Fibroblast of mammary gland (primary cell): ENCODE measurements at regions not wholly inside any gene's neighbourhood (a gene's known extent, or its start where the extent isn't known, plus 50 kb on each side); places are given as distances from the start of the nearest gene placed in this dataset.

Experiments
- DNase-seq: peaks from one replicate; pipeline ENCODE4 v3.0.0-alpha.2; 2010; ENCODE audit warnings: low read depth
- H3K4me3 ChIP-seq: 2 replicates; pipeline ENCODE4 v1.5.1; 2011; ENCODE audit warnings: low read depth, mild to moderate bottlenecking, low read length, moderate library complexity; ENCODE audit not compliant: control insufficient read depth
- TF ChIP-seq, protein P1 (sequence below): conservative IDR thresholded peaks from 2 replicates; pipeline ENCODE4 v1.5.1; 2011; ENCODE audit warnings: low read depth, low read length, inconsistent platforms; ENCODE audit not compliant: control insufficient read depth, insufficient read depth

DNA sequence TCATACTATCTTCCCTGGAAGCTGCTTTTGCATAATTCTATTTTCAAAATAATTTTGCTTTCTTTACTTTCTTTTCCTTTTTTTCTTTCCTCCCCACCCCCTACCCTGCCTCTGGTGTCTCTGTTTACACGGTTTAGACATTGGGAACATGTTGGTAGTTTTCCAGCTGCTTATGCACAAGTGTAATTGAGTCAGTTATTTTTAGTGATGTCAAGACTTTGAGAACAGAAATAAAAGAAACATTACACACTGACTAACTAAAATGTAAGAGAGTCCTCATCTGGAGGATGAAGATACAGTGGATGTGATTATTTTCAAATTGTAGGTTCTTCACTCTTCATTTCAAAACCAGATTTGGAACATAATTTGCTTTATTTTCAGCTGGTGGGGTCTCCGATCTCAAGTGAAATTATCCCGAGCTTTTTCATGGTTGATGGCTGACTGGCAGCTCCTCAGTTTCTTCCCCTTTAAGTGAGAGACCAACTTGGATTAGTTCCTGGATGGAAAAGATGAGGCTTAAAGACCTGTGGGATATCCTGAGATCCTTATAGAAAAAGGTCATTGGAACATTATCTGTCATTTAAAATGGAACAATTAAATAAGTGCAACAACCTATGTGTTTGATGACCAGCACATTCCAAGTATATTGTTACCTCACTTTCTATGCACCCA is 154.4 kb upstream of the ZNF462 start:
- no peak overlapping the region for H3K4me3 ChIP-seq
- TF ChIP-seq, protein P1, sequence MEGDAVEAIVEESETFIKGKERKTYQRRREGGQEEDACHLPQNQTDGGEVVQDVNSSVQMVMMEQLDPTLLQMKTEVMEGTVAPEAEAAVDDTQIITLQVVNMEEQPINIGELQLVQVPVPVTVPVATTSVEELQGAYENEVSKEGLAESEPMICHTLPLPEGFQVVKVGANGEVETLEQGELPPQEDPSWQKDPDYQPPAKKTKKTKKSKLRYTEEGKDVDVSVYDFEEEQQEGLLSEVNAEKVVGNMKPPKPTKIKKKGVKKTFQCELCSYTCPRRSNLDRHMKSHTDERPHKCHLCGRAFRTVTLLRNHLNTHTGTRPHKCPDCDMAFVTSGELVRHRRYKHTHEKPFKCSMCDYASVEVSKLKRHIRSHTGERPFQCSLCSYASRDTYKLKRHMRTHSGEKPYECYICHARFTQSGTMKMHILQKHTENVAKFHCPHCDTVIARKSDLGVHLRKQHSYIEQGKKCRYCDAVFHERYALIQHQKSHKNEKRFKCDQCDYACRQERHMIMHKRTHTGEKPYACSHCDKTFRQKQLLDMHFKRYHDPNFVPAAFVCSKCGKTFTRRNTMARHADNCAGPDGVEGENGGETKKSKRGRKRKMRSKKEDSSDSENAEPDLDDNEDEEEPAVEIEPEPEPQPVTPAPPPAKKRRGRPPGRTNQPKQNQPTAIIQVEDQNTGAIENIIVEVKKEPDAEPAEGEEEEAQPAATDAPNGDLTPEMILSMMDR, result no peak
- DNase-seq, result peak; percentile 62

DNA sequence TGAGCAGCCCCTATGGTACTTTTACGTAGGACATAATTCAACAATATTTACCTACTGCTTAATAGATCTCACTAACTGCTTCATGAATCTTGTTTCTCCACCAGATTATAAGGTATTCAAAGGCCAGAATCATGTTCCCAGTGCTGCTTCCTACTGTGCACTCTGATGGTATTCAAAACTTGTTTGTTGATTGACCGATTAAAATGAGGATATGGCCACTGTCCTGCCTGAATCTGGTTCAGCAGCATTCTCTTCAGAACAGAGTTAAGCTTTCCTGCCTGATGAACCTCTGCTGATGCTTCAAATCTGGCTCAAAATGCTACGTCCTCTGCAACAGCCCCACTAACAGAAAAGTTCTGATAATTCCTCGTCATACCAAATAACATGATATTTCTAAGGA is 150.7 kb upstream of the ZNF462 start:
- DNase-seq, result no peak
- TF ChIP-seq, protein P1, result no peak
- H3K4me3 ChIP-seq, result no peak overlapping the region

DNA sequence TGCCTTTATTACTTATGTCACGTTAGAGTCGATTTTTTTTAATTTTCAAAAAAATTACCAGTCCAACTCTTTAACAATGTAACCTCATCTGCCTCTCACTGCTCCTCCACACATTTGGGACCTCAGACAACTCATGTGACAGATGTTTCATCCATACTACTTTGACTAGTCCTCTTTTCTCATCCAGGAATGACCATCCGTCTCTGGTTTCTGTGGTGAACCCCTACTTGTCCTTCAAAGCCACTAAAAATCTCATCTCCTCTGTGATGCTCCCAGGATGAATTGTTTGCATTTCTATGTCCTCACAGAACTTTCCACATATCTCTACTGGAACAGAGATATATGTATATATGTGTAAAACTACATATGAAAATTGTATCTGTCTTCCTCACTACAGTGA is 149.8 kb upstream of the ZNF462 start:
- TF ChIP-seq, protein P1, result no peak
- DNase-seq, result no peak
- H3K4me3 ChIP-seq, result no peak overlapping the region

DNA sequence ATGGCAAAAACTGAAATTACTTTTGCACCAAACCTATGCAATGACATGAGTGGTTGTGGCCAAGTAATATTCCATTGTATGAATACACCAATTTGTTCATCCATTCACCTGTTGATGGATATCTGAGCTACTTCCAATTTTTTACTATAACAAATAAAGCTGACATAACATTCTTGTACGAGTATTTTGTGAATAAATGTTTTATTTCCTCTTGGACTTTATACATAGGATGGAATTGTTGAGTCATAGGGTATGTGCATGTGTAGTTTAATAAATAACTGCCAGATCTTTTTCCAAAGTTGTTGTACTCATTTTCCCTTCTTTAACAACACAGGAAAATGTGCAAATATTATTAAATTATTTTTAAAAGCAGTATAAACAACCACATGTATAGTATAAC is 146.1 kb upstream of the ZNF462 start:
- TF ChIP-seq, protein P1, result no peak
- no peak overlapping the region for H3K4me3 ChIP-seq

DNA sequence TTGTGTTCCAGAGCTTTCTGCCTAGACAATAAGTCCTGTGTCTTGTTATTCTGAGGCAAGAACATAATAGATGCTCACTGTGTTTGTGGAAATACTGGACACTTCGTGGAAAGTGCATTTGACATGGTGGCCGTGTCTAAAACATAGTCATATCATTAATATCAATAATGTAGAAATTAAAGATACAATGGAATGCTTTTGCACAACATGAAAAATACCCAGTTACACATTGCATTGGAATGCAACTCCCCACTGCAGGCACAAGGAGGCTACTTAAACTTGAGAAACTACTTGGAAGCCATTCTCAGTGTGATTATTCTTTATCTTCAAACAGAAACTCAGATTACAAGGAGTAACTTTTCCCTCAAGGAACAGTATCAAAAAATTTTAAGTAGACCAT is 145.3 kb upstream of the ZNF462 start:
- DNase-seq, result peak; percentile 72
- no peak overlapping the region for H3K4me3 ChIP-seq
- TF ChIP-seq, protein P1, result peak; percentile 12

More for the DNA sequence above, 146.1 kb upstream of the ZNF462 start:
- no peak for DNase-seq

DNA sequence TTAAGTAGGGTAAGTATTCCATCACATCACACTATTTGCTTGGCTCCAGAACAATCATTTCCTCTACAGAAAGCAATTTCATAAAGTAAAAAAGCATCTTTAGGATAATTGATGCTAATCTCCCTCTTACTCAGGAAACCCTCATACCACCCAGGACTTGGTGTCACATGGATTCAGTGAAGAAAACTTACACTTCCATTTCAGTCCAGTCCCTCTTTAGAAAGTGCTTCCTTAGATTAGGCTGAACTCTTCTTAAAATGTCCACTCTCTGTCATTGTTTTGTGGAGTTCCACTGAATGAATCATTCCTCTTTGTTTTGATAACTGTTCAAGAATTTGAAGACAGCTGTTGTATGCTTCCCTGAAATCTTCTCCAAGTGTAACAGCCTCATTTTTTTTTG is 144.0 kb upstream of the ZNF462 start:
- DNase-seq, result peak; percentile 67
- TF ChIP-seq, protein P1, result no peak
- no peak overlapping the region for H3K4me3 ChIP-seq
